HEK293 (cell line): ENCODE measurements at regions not wholly inside any gene's neighbourhood (a gene's known extent, or its start where the extent isn't known, plus 50 kb on each side); places are given as distances from the start of the nearest gene placed in this dataset.

ENCODE experiments used
- CTCF ChIA-PET: fragments of 350-600 bp; formaldehyde crosslinking; extraction: SDS; loops from one replicate; lab custom pipeline; 2021; ENCODE audit warnings: antibody characterized with exemption; lab: Yijun Ruan, JAX
- POLR2A ChIA-PET: fragments of 300-600 bp; formaldehyde crosslinking; extraction: SDS; loops from one replicate; lab custom pipeline; 2020; ENCODE audit warnings: antibody characterized with exemption, inconsistent platforms; lab: Yijun Ruan, JAX
- H3K27ac ChIP-seq: fragments of 200-500 bp; sonication (Bioruptor generic); 2 replicates; pipeline ENCODE4 v1.5.1; 2014; ENCODE audit warnings: low read depth, low read length, control low read depth, inconsistent platforms; ENCODE audit errors: extremely low read depth
- H3K36me3 ChIP-seq, 2 experiments: fragments of 200-500 bp in 1 of 2; sonication (Bioruptor generic) in 1 of 2; 1 replicate in 1 of 2; 2 replicates in 1 of 2; pipeline ENCODE4 v1.5.1; 2014 to 2017; ENCODE audit warnings: inconsistent platforms in 2 of 2, low read length in 2 of 2; ENCODE audit not compliant: control insufficient read depth in 2 of 2, insufficient read depth in 1 of 2
- H3K4me1 ChIP-seq: fragments of 200-500 bp; sonication (Bioruptor generic); 2 replicates; pipeline ENCODE4 v1.5.1; 2014; ENCODE audit warnings: mild to moderate bottlenecking, low read length, inconsistent platforms; ENCODE audit not compliant: control insufficient read depth, insufficient read depth
- H3K4me3 ChIP-seq: 2 replicates; pipeline ENCODE4 v1.5.1; 2011; ENCODE audit warnings: low read depth, mild to moderate bottlenecking, control low read depth, low read length, moderate library complexity
- H3K9me3 ChIP-seq: fragments of 200-500 bp; sonication (Bioruptor generic); 2 replicates; pipeline ENCODE4 v1.5.1; 2014; ENCODE audit warnings: low read depth, low read length, inconsistent platforms; ENCODE audit not compliant: control insufficient read depth, insufficient read depth
- EGR2 ChIP-seq: fragments of 450-650 bp; formaldehyde crosslinking; IDR thresholded peaks from 2 replicates; pipeline ENCODE4 v1.5.1; 2016; ENCODE audit warnings: low read depth, missing biosample characterization, missing genetic modification characterization
- IKZF3 ChIP-seq: fragments of 450-650 bp; IDR thresholded peaks from 2 replicates; pipeline ENCODE4 v1.5.0; 2018; ENCODE audit warnings: missing biosample characterization, mild to moderate bottlenecking, missing genetic modification characterization, moderate library complexity
- KLF1 ChIP-seq: fragments of 450-650 bp; formaldehyde crosslinking; IDR thresholded peaks from 2 replicates; pipeline ENCODE4 v1.5.1; 2016; ENCODE audit warnings: missing biosample characterization, missing genetic modification characterization
- KLF9 ChIP-seq: fragments of 450-650 bp; formaldehyde crosslinking; IDR thresholded peaks from 2 replicates; pipeline ENCODE4 v1.5.1; 2016; ENCODE audit warnings: missing biosample characterization, missing genetic modification characterization, low read depth
- MEIS1 ChIP-seq: sonication (generic); formaldehyde crosslinking; IDR thresholded peaks from 2 replicates; pipeline ENCODE4 v1.8.1; 2022; ENCODE audit warnings: missing genetic modification reagents, mild to moderate bottlenecking, borderline replicate concordance
- SP3 ChIP-seq: fragments of 450-650 bp; formaldehyde crosslinking; IDR thresholded peaks from 2 replicates; pipeline ENCODE4 v1.5.1; 2016; ENCODE audit warnings: missing biosample characterization, missing genetic modification characterization
- ZBTB21 ChIP-seq: fragments of 450-650 bp; formaldehyde crosslinking; IDR thresholded peaks from 2 replicates; pipeline ENCODE4 v1.5.1; 2017; ENCODE audit warnings: missing biosample characterization, missing genetic modification characterization
- ZFHX2 ChIP-seq: fragments of 450-650 bp; formaldehyde crosslinking; conservative IDR thresholded peaks from 2 replicates; pipeline ENCODE4 v1.5.1; 2016; ENCODE audit warnings: missing biosample characterization, missing genetic modification characterization
- ZNF121 ChIP-seq: fragments of 450-650 bp; formaldehyde crosslinking; IDR thresholded peaks from 2 replicates; pipeline ENCODE4 v1.5.1; 2016; ENCODE audit warnings: missing biosample characterization, missing genetic modification characterization
- ZNF16 ChIP-seq: fragments of 450-650 bp; formaldehyde crosslinking; IDR thresholded peaks from 2 replicates; pipeline ENCODE4 v1.5.1; 2016; ENCODE audit warnings: low read depth, missing biosample characterization, missing genetic modification characterization
- ZNF248 ChIP-seq: fragments of 450-650 bp; formaldehyde crosslinking; IDR thresholded peaks from 2 replicates; pipeline ENCODE4 v1.5.1; 2017; ENCODE audit warnings: missing biosample characterization, missing genetic modification characterization
- ZNF266 ChIP-seq: fragments of 450-650 bp; formaldehyde crosslinking; IDR thresholded peaks from 2 replicates; pipeline ENCODE4 v1.5.1; 2016; ENCODE audit warnings: missing biosample characterization, missing genetic modification characterization, low read depth
- ZNF362 ChIP-seq: fragments of 450-650 bp; formaldehyde crosslinking; IDR thresholded peaks from 2 replicates; pipeline ENCODE4 v1.5.1; 2016; ENCODE audit warnings: missing biosample characterization, missing genetic modification characterization
- ZNF391 ChIP-seq: fragments of 450-650 bp; formaldehyde crosslinking; IDR thresholded peaks from 2 replicates; pipeline ENCODE4 v1.5.1; 2016; ENCODE audit warnings: low read depth, missing biosample characterization, missing genetic modification characterization, borderline replicate concordance
- ZNF433 ChIP-seq: fragments of 450-650 bp; formaldehyde crosslinking; IDR thresholded peaks from 2 replicates; pipeline ENCODE4 v1.5.1; 2016; ENCODE audit warnings: missing biosample characterization, missing genetic modification characterization, low read depth
- ZNF449 ChIP-seq: fragments of 450-650 bp; formaldehyde crosslinking; IDR thresholded peaks from 2 replicates; pipeline ENCODE4 v1.5.1; 2017; ENCODE audit warnings: missing biosample characterization, mild to moderate bottlenecking, missing genetic modification characterization, moderate library complexity
- ZNF529 ChIP-seq: fragments of 450-650 bp; formaldehyde crosslinking; IDR thresholded peaks from 2 replicates; pipeline ENCODE4 v1.5.1; 2017; ENCODE audit warnings: missing genetic modification characterization, missing biosample characterization; ENCODE audit not compliant: insufficient replicate concordance
- ZNF548 ChIP-seq: fragments of 450-650 bp; formaldehyde crosslinking; IDR thresholded peaks from 2 replicates; pipeline ENCODE4 v1.5.1; 2016; ENCODE audit warnings: missing biosample characterization, missing genetic modification characterization
- ZNF549 ChIP-seq: fragments of 450-650 bp; IDR thresholded peaks from 2 replicates; pipeline ENCODE4 v1.5.1; 2018; ENCODE audit warnings: missing biosample characterization, missing genetic modification characterization, mild to moderate bottlenecking, inconsistent platforms, moderate library complexity
- ZNF596 ChIP-seq: fragments of 450-650 bp; IDR thresholded peaks from 2 replicates; pipeline ENCODE4 v1.5.0; 2018; ENCODE audit warnings: missing biosample characterization, mild to moderate bottlenecking, missing genetic modification characterization, moderate library complexity
- ZNF660 ChIP-seq: fragments of 450-650 bp; IDR thresholded peaks from 2 replicates; pipeline ENCODE4 v1.5.1; 2018; ENCODE audit warnings: missing biosample characterization, mild to moderate bottlenecking, missing genetic modification characterization
- ZNF677 ChIP-seq: fragments of 450-650 bp; IDR thresholded peaks from 2 replicates; pipeline ENCODE4 v1.5.0; 2018; ENCODE audit warnings: missing biosample characterization, mild to moderate bottlenecking, missing genetic modification characterization, moderate library complexity
- ZNF692 ChIP-seq: fragments of 450-650 bp; formaldehyde crosslinking; IDR thresholded peaks from 2 replicates; pipeline ENCODE4 v1.5.1; 2016; ENCODE audit warnings: missing biosample characterization, missing genetic modification characterization
- ZNF707 ChIP-seq: fragments of 450-650 bp; formaldehyde crosslinking; IDR thresholded peaks from 2 replicates; pipeline ENCODE4 v1.5.1; 2016; ENCODE audit warnings: missing biosample characterization, missing genetic modification characterization
- ZNF776 ChIP-seq: fragments of 450-650 bp; formaldehyde crosslinking; IDR thresholded peaks from 2 replicates; pipeline ENCODE4 v1.5.0; 2017; ENCODE audit warnings: missing biosample characterization, missing genetic modification characterization, borderline replicate concordance
- ZNF791 ChIP-seq: fragments of 450-650 bp; formaldehyde crosslinking; IDR thresholded peaks from 2 replicates; pipeline ENCODE4 v1.5.1; 2016; ENCODE audit warnings: missing biosample characterization, missing genetic modification characterization
- ZNF837 ChIP-seq: fragments of 450-650 bp; formaldehyde crosslinking; IDR thresholded peaks from 2 replicates; pipeline ENCODE4 v1.5.1; 2016; ENCODE audit warnings: missing biosample characterization, missing genetic modification characterization

GRCh38 chr5:113817683-113818082 is 304.2 kb downstream of the YTHDC2 start:
- Histone ChIP-seq H3K27ac (no peak overlapping the region), H3K9me3 (no peaks in the 10 kb centered on the region), H3K4me3 (no peak overlapping the region), H3K36me3 (no peaks in the 10 kb centered on the region), H3K4me1 (no peaks in the 10 kb centered on the region)
- POLR2A ChIA-PET: no interaction called here
- TF ChIP-seq ZNF529 (tag by site-specific recombination) (no peak), KLF9 (tag by site-specific recombination) (no peak), ZNF121 (no peak), ZNF692 (tag by site-specific recombination) (no peak), KLF1 (tag by site-specific recombination) (no peak), ZNF266 (tag by site-specific recombination) (no peak), ZNF16 (tag by site-specific recombination) (no peak), ZNF549 (no peak), ZNF660 (tag by site-specific recombination) (no peak), ZNF707 (tag by site-specific recombination) (no peak), ZNF391 (no peak), ZNF548 (tag by site-specific recombination) (no peak), ZFHX2 (tag by site-specific recombination) (no peak), ZNF776 (tag by site-specific recombination) (no peak)
- CTCF ChIA-PET: no interaction called here

- no peaks in the 10 kb centered on the region for H3K4me1 ChIP-seq
- POLR2A ChIA-PET: no interaction called here
- H3K36me3 ChIP-seq: no peaks in the 10 kb centered on the region
- H3K27ac ChIP-seq: no peak overlapping the region
- H3K4me3 ChIP-seq: no peak overlapping the region
- TF ChIP-seq ZNF433 (no peak), ZNF449 (tag by site-specific recombination) (no peak), ZNF248 (no peak), SP3 (tag by site-specific recombination) (no peak), EGR2 (tag by site-specific recombination) (no peak), MEIS1 (CRISPR knock-in tag) (no peak), ZNF791 (tag by site-specific recombination) (no peak), ZNF837 (tag by site-specific recombination) (no peak), ZNF596 (tag by site-specific recombination) (no peak), ZBTB21 (no peak), IKZF3 (tag by site-specific recombination) (no peak), ZNF677 (tag by site-specific recombination) (no peak), ZNF362 (no peak)
- CTCF ChIA-PET: no interaction called here
- no peaks in the 10 kb centered on the region for H3K9me3 ChIP-seq
Measured at GRCh38 chr5:113823696-113824095, 310.2 kb downstream of the YTHDC2 start.
